ENCODE measurements at regions not wholly inside any gene's neighbourhood (a gene's known extent, or its start where the extent isn't known, plus 50 kb on each side); places are given as distances from the start of the nearest gene placed in this dataset.

DNA sequence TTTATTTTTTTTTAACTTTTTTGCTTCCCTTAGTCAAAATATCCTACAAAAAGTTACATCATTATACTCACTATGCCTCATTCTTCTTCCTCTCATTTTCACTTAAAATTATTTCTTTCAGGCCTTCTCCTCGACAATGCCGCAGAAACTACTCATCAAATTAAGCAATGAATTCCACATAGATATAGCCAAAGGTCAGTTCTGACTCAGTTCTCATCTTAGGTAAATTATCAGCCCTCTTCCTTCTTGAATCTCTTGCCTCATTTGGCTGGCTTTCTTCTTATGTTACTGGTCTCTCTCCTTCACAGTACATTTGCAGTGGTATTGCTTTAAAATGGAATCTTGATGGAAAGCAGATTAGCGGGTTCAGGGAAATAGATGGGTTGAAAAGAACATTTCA is 260.7 kb upstream of the BRINP3 start:
- TF ChIP-seq CTCF (IDR thresholded peaks at IDR 0.05; ENCODE audit: low read depth, low read length) = no peak
- TF ChIP-seq EZH2phosphoT487 (IDR thresholded peaks at IDR 0.05; ENCODE audit: low read depth) = no peak
